Fibroblast of lung (primary cell): ENCODE measurements at regions not wholly inside any gene's neighbourhood (a gene's known extent, or its start where the extent isn't known, plus 50 kb on each side); places are given as distances from the start of the nearest gene placed in this dataset.
A peak's percentile ranks its signal among the peaks of the same experiment; 100 is the strongest.
"Not testable (repeated sequence)": the region's sequence is repeated elsewhere in the genome, so short reads cannot be mapped to it uniquely, and the experiment has no call there.

Source experiments
- DNase-seq, 2 donors: peaks; one replicate each; pipeline versions ENCODE4 v3.0.0 to v3.0.0-alpha.2; 2010; ENCODE audit warnings: low read depth in 2 of 2
- H2AFZ ChIP-seq: 2 replicates; pipeline ENCODE4 v1.5.1; 2012; ENCODE audit warnings: low read length, control low read depth, inconsistent platforms
- H3K27ac ChIP-seq: 2 replicates; pipeline ENCODE4 v1.5.1; 2011; ENCODE audit warnings: low read length, control low read depth; ENCODE audit not compliant: insufficient read depth
- H3K27me3 ChIP-seq: 2 replicates; pipeline ENCODE4 v1.5.1; 2011; ENCODE audit warnings: mild to moderate bottlenecking, low read length; ENCODE audit not compliant: control insufficient read depth, insufficient read depth
- H3K36me3 ChIP-seq: 2 replicates; pipeline ENCODE4 v1.5.1; 2011; ENCODE audit warnings: low read length; ENCODE audit not compliant: control insufficient read depth, insufficient read depth
- H3K4me1 ChIP-seq: 2 replicates; pipeline ENCODE4 v1.5.1; 2011; ENCODE audit warnings: low read length; ENCODE audit not compliant: control insufficient read depth, insufficient read depth; ENCODE audit errors: extremely low read depth
- H3K4me2 ChIP-seq: 2 replicates; pipeline ENCODE4 v1.5.1; 2011; ENCODE audit warnings: low read length, control low read depth; ENCODE audit not compliant: insufficient read depth; ENCODE audit errors: extremely low read depth
- H3K4me3 ChIP-seq, 4 experiments: fragments of 200-600 bp in 1 of 4; sonication (generic) in 1 of 4; replicated peaks in 1 of 4; 2 replicates each; pipeline ENCODE4 v1.5.1; 2011 to 2016; ENCODE audit warnings: low read length in 4 of 4, low read depth in 3 of 4, mild to moderate bottlenecking in 3 of 4, control low read depth in 2 of 4, inconsistent platforms in 1 of 4, mixed read lengths in 1 of 4; ENCODE audit not compliant: insufficient read depth in 1 of 4; ENCODE audit errors: control extremely low read depth in 1 of 4
- H3K79me2 ChIP-seq: 2 replicates; pipeline ENCODE4 v1.5.1; 2012; ENCODE audit warnings: mild to moderate bottlenecking, low read length, inconsistent platforms; ENCODE audit not compliant: control insufficient read depth, insufficient read depth
- H3K9ac ChIP-seq: 2 replicates; pipeline ENCODE4 v1.5.1; 2011; ENCODE audit warnings: mild to moderate bottlenecking, low read length, control low read depth; ENCODE audit not compliant: insufficient read depth
- H3K9me3 ChIP-seq: 2 replicates; pipeline ENCODE4 v1.5.1; 2012; ENCODE audit warnings: low read depth, low read length; ENCODE audit not compliant: control insufficient read depth, insufficient read depth
- H4K20me1 ChIP-seq: 2 replicates; pipeline ENCODE4 v1.5.1; 2011; ENCODE audit warnings: low read length; ENCODE audit not compliant: control insufficient read depth, insufficient read depth; ENCODE audit errors: extremely low read depth
- EZH2 ChIP-seq: IDR thresholded peaks from 2 replicates; pipeline ENCODE4 v1.5.1; 2012; ENCODE audit warnings: low read length, control low read depth, mild to moderate bottlenecking; ENCODE audit errors: missing control alignments
- TF ChIP-seq, protein P1 (sequence below), 2 donors: IDR thresholded peaks in 1 of 2; conservative IDR thresholded peaks in 1 of 2; 1 replicate in 1 of 2; 2 replicates in 1 of 2; pipeline ENCODE4 v1.5.1; 2011 to 2012; ENCODE audit warnings: low read length in 2 of 2, control low read depth in 1 of 2, inconsistent platforms in 1 of 2, low read depth in 1 of 2, mild to moderate bottlenecking in 1 of 2

- peak; percentile 60 to 68 for DNase-seq
- H3K36me3 ChIP-seq, result no peaks in the 10 kb centered on the region
- no peak overlapping the region for H3K27ac ChIP-seq
- H2AFZ ChIP-seq, result no peak overlapping the region
- no peaks in the 10 kb centered on the region for H3K79me2 ChIP-seq
- no peak overlapping the region for H3K4me3 ChIP-seq
- H3K9me3 ChIP-seq, result no peaks in the 10 kb centered on the region
- no peak overlapping the region for H3K9ac ChIP-seq
- no peaks in the 10 kb centered on the region for H4K20me1 ChIP-seq
- H3K27me3 ChIP-seq, result no peaks in the 10 kb centered on the region
- H3K4me2 ChIP-seq, result no peak overlapping the region
- TF ChIP-seq, protein P1, sequence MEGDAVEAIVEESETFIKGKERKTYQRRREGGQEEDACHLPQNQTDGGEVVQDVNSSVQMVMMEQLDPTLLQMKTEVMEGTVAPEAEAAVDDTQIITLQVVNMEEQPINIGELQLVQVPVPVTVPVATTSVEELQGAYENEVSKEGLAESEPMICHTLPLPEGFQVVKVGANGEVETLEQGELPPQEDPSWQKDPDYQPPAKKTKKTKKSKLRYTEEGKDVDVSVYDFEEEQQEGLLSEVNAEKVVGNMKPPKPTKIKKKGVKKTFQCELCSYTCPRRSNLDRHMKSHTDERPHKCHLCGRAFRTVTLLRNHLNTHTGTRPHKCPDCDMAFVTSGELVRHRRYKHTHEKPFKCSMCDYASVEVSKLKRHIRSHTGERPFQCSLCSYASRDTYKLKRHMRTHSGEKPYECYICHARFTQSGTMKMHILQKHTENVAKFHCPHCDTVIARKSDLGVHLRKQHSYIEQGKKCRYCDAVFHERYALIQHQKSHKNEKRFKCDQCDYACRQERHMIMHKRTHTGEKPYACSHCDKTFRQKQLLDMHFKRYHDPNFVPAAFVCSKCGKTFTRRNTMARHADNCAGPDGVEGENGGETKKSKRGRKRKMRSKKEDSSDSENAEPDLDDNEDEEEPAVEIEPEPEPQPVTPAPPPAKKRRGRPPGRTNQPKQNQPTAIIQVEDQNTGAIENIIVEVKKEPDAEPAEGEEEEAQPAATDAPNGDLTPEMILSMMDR (conservative IDR thresholded peaks at IDR 0.05 in 1 of 2, IDR thresholded peaks at IDR 0.05 in 1 of 2; ENCODE audit: low read depth in 1 of 2, low read length in 2 of 2), result peak; percentile 59 to 63
- TF ChIP-seq EZH2, result no peak
- H3K4me1 ChIP-seq, result no peaks in the 10 kb centered on the region
Measured at GRCh38 chr6:21935561-21936028, 342.0 kb downstream of the SOX4 start.

- Histone ChIP-seq H4K20me1 (no peaks in the 10 kb centered on the region), H3K4me1 (no peaks in the 10 kb centered on the region), H3K4me3 (no peak overlapping the region), H3K36me3 (no peaks in the 10 kb centered on the region), H3K4me2 (no peak overlapping the region), H3K79me2 (no peaks in the 10 kb centered on the region), H3K9me3 (no peaks in the 10 kb centered on the region), H2AFZ (no peak overlapping the region), H3K27ac (no peak overlapping the region), H3K9ac (no peak overlapping the region), H3K27me3 (no peaks in the 10 kb centered on the region)
- DNase-seq, result no peak
- no peak for TF ChIP-seq EZH2
- TF ChIP-seq, protein P1 (conservative IDR thresholded peaks at IDR 0.05 in 1 of 2, IDR thresholded peaks at IDR 0.05 in 1 of 2; ENCODE audit: low read depth in 1 of 2, low read length in 2 of 2), result no peak
Measured at GRCh38 chr6:21937466-21937865, 343.9 kb downstream of the SOX4 start.

GRCh38 chr6:21939066-21939465 lies 345.5 kb downstream of the SOX4 start:
- H3K79me2 ChIP-seq, H3K27me3 ChIP-seq, H4K20me1 ChIP-seq, H3K4me2 ChIP-seq, H3K9me3 ChIP-seq, H3K4me3 ChIP-seq, H3K9ac ChIP-seq, H2AFZ ChIP-seq, H3K36me3 ChIP-seq, H3K4me1 ChIP-seq, H3K27ac ChIP-seq: not testable (repeated sequence)
- DNase-seq, result peak in 1 of 2 donors; percentile 25
